Loucy (cell line): ENCODE measurements at regions not wholly inside any gene's neighbourhood (a gene's known extent, or its start where the extent isn't known, plus 50 kb on each side); places are given as distances from the start of the nearest gene placed in this dataset.

Experiments used
- H2AFZ ChIP-seq: fragments of 200-600 bp; sonication (generic); 2 replicates; pipeline ENCODE4 v1.6.0; 2016; ENCODE audit warnings: antibody characterized with exemption, mild to moderate bottlenecking, low read length, moderate library complexity
- H3F3A ChIP-seq: fragments of 200-600 bp; 2 replicates; pipeline ENCODE4 v1.6.0; 2016; ENCODE audit warnings: antibody characterized with exemption, low read depth, mild to moderate bottlenecking
- H3K27me3 ChIP-seq: fragments of 200-600 bp; sonication (generic); 2 replicates; pipeline ENCODE4 v1.6.1; 2014; ENCODE audit warnings: low read length, mild to moderate bottlenecking; ENCODE audit not compliant: insufficient read depth, poor library complexity, severe bottlenecking
- H3K36me3 ChIP-seq: fragments of 200-600 bp; sonication (generic); 2 replicates; pipeline ENCODE4 v1.6.1; 2016; ENCODE audit warnings: low read length; ENCODE audit not compliant: insufficient read depth
- H3K4me1 ChIP-seq: fragments of 200-600 bp; sonication (generic); 2 replicates; pipeline ENCODE4 v1.5.1; 2014; ENCODE audit warnings: low read length, mild to moderate bottlenecking; ENCODE audit not compliant: insufficient read depth, poor library complexity, severe bottlenecking
- H3K4me2 ChIP-seq: fragments of 200-600 bp; sonication (generic); 2 replicates; pipeline ENCODE4 v1.6.0; 2014; ENCODE audit warnings: antibody characterized with exemption, low read length, low read depth, mild to moderate bottlenecking; ENCODE audit not compliant: poor library complexity, severe bottlenecking
- H3K4me3 ChIP-seq: fragments of 200-600 bp; sonication (generic); 2 replicates; pipeline ENCODE4 v1.5.1; 2014; ENCODE audit warnings: low read length, mild to moderate bottlenecking, mixed read lengths; ENCODE audit not compliant: poor library complexity, severe bottlenecking
- H3K79me2 ChIP-seq: fragments of 200-600 bp; sonication (generic); 2 replicates; pipeline ENCODE4 v1.6.1; 2014; ENCODE audit warnings: low read length; ENCODE audit not compliant: insufficient read depth
- H3K9ac ChIP-seq: fragments of 200-600 bp; sonication (generic); 2 replicates; pipeline ENCODE4 v1.6.0; 2014; ENCODE audit warnings: mild to moderate bottlenecking, low read depth, low read length, moderate library complexity; ENCODE audit not compliant: poor library complexity, severe bottlenecking
- H3K9me2 ChIP-seq: fragments of 200-600 bp; sonication (generic); replicated peaks from 2 replicates; pipeline ENCODE4 v1.6.1; 2016; ENCODE audit warnings: low read depth, low read length, mixed read lengths
- H3K9me3 ChIP-seq: fragments of 200-600 bp; sonication (generic); 2 replicates; pipeline ENCODE4 v1.6.1; 2014; ENCODE audit warnings: mild to moderate bottlenecking, antibody characterized with exemption, low read length, low read depth; ENCODE audit not compliant: insufficient read depth
- H4K20me1 ChIP-seq: fragments of 200-600 bp; sonication (generic); 2 replicates; pipeline ENCODE4 v1.6.0; 2014; ENCODE audit warnings: antibody characterized with exemption, low read length, mild to moderate bottlenecking; ENCODE audit not compliant: insufficient read depth, poor library complexity, severe bottlenecking
- EZH2phosphoT487 ChIP-seq: fragments of 200-600 bp; IDR thresholded peaks from 2 replicates; pipeline ENCODE4 v1.6.1; 2018; ENCODE audit warnings: antibody characterized with exemption, mild to moderate bottlenecking, moderate library complexity, borderline replicate concordance
- TF ChIP-seq, protein P1 (sequence below): fragments of 200-600 bp; sonication (generic); conservative IDR thresholded peaks from 2 replicates; pipeline ENCODE4 v1.5.1; 2014; ENCODE audit warnings: mild to moderate bottlenecking, antibody characterized with exemption, low read length

DNA sequence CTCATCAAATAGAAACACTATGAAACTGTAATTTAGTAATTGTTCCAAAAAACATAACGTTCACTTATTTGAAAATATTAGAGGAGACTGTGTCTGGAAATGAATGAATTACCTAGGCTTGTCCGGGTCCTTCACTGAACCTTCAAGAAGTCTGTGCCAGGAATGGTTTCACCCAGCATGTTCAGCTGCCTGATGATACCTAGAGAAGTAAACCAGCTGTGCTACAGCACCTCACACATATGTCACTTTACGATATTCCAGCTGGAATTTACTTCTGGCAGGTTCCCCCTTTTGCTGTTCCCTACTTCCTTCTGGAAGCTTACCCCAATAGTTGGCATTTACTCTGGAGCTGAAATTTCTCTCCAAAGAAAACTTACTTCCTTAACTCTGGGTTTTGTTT, 906.5 kb downstream of the FAT4 start:
- H3K9ac ChIP-seq, result no peak overlapping the region
- H3K9me2 ChIP-seq, result no peaks in the 10 kb centered on the region
- TF ChIP-seq, protein P1, sequence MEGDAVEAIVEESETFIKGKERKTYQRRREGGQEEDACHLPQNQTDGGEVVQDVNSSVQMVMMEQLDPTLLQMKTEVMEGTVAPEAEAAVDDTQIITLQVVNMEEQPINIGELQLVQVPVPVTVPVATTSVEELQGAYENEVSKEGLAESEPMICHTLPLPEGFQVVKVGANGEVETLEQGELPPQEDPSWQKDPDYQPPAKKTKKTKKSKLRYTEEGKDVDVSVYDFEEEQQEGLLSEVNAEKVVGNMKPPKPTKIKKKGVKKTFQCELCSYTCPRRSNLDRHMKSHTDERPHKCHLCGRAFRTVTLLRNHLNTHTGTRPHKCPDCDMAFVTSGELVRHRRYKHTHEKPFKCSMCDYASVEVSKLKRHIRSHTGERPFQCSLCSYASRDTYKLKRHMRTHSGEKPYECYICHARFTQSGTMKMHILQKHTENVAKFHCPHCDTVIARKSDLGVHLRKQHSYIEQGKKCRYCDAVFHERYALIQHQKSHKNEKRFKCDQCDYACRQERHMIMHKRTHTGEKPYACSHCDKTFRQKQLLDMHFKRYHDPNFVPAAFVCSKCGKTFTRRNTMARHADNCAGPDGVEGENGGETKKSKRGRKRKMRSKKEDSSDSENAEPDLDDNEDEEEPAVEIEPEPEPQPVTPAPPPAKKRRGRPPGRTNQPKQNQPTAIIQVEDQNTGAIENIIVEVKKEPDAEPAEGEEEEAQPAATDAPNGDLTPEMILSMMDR, result no peak
- no peak for TF ChIP-seq EZH2phosphoT487
- H3K4me2 ChIP-seq, result no peak overlapping the region
- no peaks in the 10 kb centered on the region for H3K36me3 ChIP-seq
- no peaks in the 10 kb centered on the region for H3K79me2 ChIP-seq
- H3K9me3 ChIP-seq, result no peaks in the 10 kb centered on the region
- no peak overlapping the region for H3K4me3 ChIP-seq
- H4K20me1 ChIP-seq, result no peaks in the 10 kb centered on the region
- no peaks in the 10 kb centered on the region for H3K27me3 ChIP-seq
- H3K4me1 ChIP-seq, result no peaks in the 10 kb centered on the region
- no peak overlapping the region for H2AFZ ChIP-seq
- no peaks in the 10 kb centered on the region for H3F3A ChIP-seq

DNA sequence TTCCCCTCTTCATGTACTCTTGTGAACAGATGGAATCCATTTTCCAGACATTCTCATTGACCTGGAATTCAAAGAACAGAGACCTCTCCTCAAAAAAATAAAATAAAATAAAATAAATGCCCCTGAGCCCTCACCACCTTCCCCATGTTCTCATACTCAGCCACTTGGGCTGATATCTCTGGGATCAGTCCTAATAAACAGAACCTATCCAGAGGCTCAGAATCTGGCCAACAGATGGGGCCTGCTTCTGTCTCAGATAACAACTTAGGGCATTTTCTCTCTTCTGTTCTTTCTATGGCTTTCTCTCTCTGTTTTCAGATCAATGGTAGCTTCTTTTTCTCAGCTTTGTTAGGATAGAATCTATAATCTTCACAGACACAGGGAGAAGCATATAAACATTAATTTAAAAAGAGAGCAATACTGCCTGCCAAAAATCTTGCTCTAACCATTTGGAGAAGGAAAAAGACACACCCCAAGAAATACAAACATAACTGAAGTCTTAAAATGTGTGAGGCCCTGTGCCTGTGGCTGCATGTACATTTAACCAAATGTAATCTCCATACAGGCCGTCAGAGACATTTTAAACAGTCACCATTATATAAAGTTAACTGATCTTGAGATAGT, 907.1 kb downstream of the FAT4 start:
- Histone ChIP-seq H3K9me2 (no peaks in the 10 kb centered on the region), H3K9ac (no peak overlapping the region), H3K36me3 (no peaks in the 10 kb centered on the region), H3K4me2 (no peak overlapping the region), H3F3A (no peaks in the 10 kb centered on the region), H4K20me1 (no peaks in the 10 kb centered on the region), H3K4me1 (no peaks in the 10 kb centered on the region), H3K79me2 (no peaks in the 10 kb centered on the region), H3K9me3 (no peaks in the 10 kb centered on the region), H3K4me3 (no peak overlapping the region), H2AFZ (no peak overlapping the region), H3K27me3 (no peaks in the 10 kb centered on the region)
- TF ChIP-seq, protein P1, result no peak
- no peak for TF ChIP-seq EZH2phosphoT487

DNA sequence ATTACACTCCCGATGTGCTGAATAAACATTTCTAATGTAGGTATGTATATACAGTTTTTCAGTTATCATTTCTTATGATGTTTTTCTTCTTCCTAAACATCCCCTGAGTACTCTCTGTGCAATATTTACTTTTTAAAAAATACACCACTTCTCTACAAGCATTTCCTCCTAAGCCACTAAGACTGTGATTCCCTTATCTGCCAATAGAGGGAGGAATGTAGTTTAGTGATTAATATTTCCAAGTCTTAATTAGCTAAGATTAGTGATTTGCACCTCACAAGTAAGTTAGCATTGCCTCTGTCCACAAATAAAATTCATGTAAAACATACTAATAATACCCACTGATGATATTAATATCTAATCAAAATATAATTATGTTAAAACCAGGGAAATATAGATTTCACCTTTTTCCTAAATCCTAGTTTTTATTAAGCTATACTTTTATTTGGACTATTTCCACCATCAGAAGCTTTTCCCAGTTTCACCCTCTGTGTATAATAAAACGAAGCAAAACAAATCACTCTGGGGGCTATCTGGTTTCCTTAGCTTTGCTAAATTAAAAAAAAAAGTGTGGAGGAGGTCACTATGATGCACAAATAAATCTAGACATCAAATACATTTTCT, 909.1 kb downstream of the FAT4 start:
- H3K4me1 ChIP-seq, result no peaks in the 10 kb centered on the region
- no peak for TF ChIP-seq EZH2phosphoT487
- TF ChIP-seq, protein P1, result peak; percentile 67
- H3K9me2 ChIP-seq, result no peaks in the 10 kb centered on the region
- no peaks in the 10 kb centered on the region for H4K20me1 ChIP-seq
- H3K27me3 ChIP-seq, result no peaks in the 10 kb centered on the region
- H3K79me2 ChIP-seq, result no peaks in the 10 kb centered on the region
- H3K36me3 ChIP-seq, result no peaks in the 10 kb centered on the region
- H3K4me3 ChIP-seq, result no peak overlapping the region
- H3K4me2 ChIP-seq, result no peak overlapping the region
- no peak overlapping the region for H3K9ac ChIP-seq
- H3K9me3 ChIP-seq, result no peaks in the 10 kb centered on the region
- no peak overlapping the region for H2AFZ ChIP-seq
- H3F3A ChIP-seq, result no peaks in the 10 kb centered on the region
